Esophagus squamous epithelium (tissue), 5 donors: ENCODE measurements at regions not wholly inside any gene's neighbourhood (a gene's known extent, or its start where the extent isn't known, plus 50 kb on each side); places are given as distances from the start of the nearest gene placed in this dataset.

Experiments used
- DNase-seq: peaks from one replicate; lab custom pipeline; 2025; lab: John Stamatoyannopoulos, UW
- H3K27ac ChIP-seq, 4 donors: fragments of 200-600 bp; sonication (generic); one replicate each; pipeline ENCODE4 v1.5.1; 2016 to 2019; ENCODE audit warnings: mild to moderate bottlenecking in 1 of 4
- H3K27me3 ChIP-seq, 4 donors: fragments of 200-600 bp; sonication (generic); 1 replicate in 3 of 4; 2 replicates in 1 of 4; pipeline versions ENCODE4 v1.5.1 to v1.6.0; 2017 to 2021; ENCODE audit warnings: antibody characterized with exemption in 1 of 4
- H3K36me3 ChIP-seq, 3 donors: fragments of 200-600 bp; sonication (generic); one replicate each; pipeline ENCODE4 v1.5.1; 2016 to 2019
- H3K4me1 ChIP-seq, 3 donors: fragments of 200-600 bp; sonication (generic); one replicate each; pipeline ENCODE4 v1.5.1; 2017 to 2019
- H3K4me3 ChIP-seq, 4 donors: fragments of 200-600 bp; sonication (generic); 1 replicate in 3 of 4; 2 replicates in 1 of 4; pipeline ENCODE4 v1.5.1; 2016 to 2019; ENCODE audit warnings: mild to moderate bottlenecking in 2 of 4, moderate library complexity in 1 of 4
- H3K9me3 ChIP-seq, 3 donors: fragments of 200-600 bp; sonication (generic); one replicate each; pipeline ENCODE4 v1.5.1; 2016 to 2019
- CTCF ChIP-seq, 6 experiments: fragments of 450-650 bp in 4 of 6; fragments of 200-600 bp in 2 of 6; sonication (generic) in 2 of 6; IDR thresholded peaks; one replicate each; pipeline ENCODE4 v1.5.1; 2016 to 2019; ENCODE audit warnings: antibody characterized with exemption in 6 of 6, mild to moderate bottlenecking in 4 of 6, moderate library complexity in 4 of 6
- POLR2A ChIP-seq, 4 donors: fragments of 450-650 bp; IDR thresholded peaks; one replicate each; pipeline ENCODE4 v1.6.1; 2017; ENCODE audit warnings: antibody characterized with exemption in 4 of 4, mild to moderate bottlenecking in 4 of 4, moderate library complexity in 3 of 4
- WGBS, 2 donors: methylation state at CpG; one replicate each; pipeline ENCODE4 v1.1.5; 2018; 5-methylcytosine and 5-hydroxymethylcytosine counted together
- intact Hi-C: fragments of 100-400 bp; cut with DNase I; formaldehyde crosslinking; loops from one replicate; pipeline ENCODE4 v1.15.0; 2022
- donor health status: DM: yes; HTN: yes; CAD: no.

- no peaks in the 10 kb centered on the region for H3K27me3 ChIP-seq
- 86 to 87% methylated on average over 2 of the region's 2 CpGs for WGBS, 2 donors
- no peak overlapping the region for H3K27ac ChIP-seq
- intact Hi-C loops, result no loop called here
- TF ChIP-seq CTCF (IDR thresholded peaks at IDR 0.05), result no peak
- no peak for TF ChIP-seq POLR2A (IDR thresholded peaks at IDR 0.05)
- DNase-seq, result no peak
- H3K4me3 ChIP-seq, result no peak overlapping the region
- H3K9me3 ChIP-seq, result no peaks in the 10 kb centered on the region
- H3K4me1 ChIP-seq, result no peaks in the 10 kb centered on the region
- no peaks in the 10 kb centered on the region for H3K36me3 ChIP-seq
These were observed 1076.1 kb upstream of the CADM2 start for GRCh38 chr3:83882701-83883100.

GRCh38 chr3:83890039-83890762, 1068.6 kb upstream of the CADM2 start:
- no peak overlapping the region for H3K27ac ChIP-seq
- TF ChIP-seq CTCF (IDR thresholded peaks at IDR 0.05) (no peak), POLR2A (IDR thresholded peaks at IDR 0.05) (no peak)
- H3K36me3 ChIP-seq, result no peaks in the 10 kb centered on the region
- no peak overlapping the region for H3K4me3 ChIP-seq
- DNase-seq, result no peak
- WGBS, 2 donors, result 56 to 86% methylated on average over 1 of the region's 1 CpG
- H3K9me3 ChIP-seq, result no peaks in the 10 kb centered on the region
- H3K27me3 ChIP-seq, result no peaks in the 10 kb centered on the region
- intact Hi-C loops, result no loop called here
- H3K4me1 ChIP-seq, result no peaks in the 10 kb centered on the region

- 69 to 76% methylated on average over 2 of the region's 2 CpGs for WGBS, 2 donors
- Histone ChIP-seq H3K4me3 (no peak overlapping the region), H3K4me1 (no peaks in the 10 kb centered on the region), H3K9me3 (no peaks in the 10 kb centered on the region), H3K36me3 (no peaks in the 10 kb centered on the region), H3K27ac (no peak overlapping the region), H3K27me3 (no peaks in the 10 kb centered on the region)
- no peak for DNase-seq
- intact Hi-C loops, result no loop called here
- no peak for TF ChIP-seq POLR2A (IDR thresholded peaks at IDR 0.05)
- TF ChIP-seq CTCF (IDR thresholded peaks at IDR 0.05), result no peak
These were observed 1068.0 kb upstream of the CADM2 start for GRCh38 chr3:83890763-83891135.

- Histone ChIP-seq H3K4me1 (no peaks in the 10 kb centered on the region), H3K27ac (no peak overlapping the region), H3K27me3 (no peaks in the 10 kb centered on the region), H3K9me3 (no peaks in the 10 kb centered on the region), H3K4me3 (no peak overlapping the region), H3K36me3 (no peaks in the 10 kb centered on the region)
- 53 to 77% methylated on average over 2 of the region's 2 CpGs for WGBS, 2 donors
- intact Hi-C loops, result no loop called here
- TF ChIP-seq POLR2A (IDR thresholded peaks at IDR 0.05) (no peak), CTCF (IDR thresholded peaks at IDR 0.05) (no peak)
- no peak for DNase-seq
These were observed 1064.6 kb upstream of the CADM2 start for GRCh38 chr3:83894223-83894622.

- TF ChIP-seq CTCF (IDR thresholded peaks at IDR 0.05) (no peak), POLR2A (IDR thresholded peaks at IDR 0.05) (no peak)
- Histone ChIP-seq H3K9me3 (no peaks in the 10 kb centered on the region), H3K4me1 (no peaks in the 10 kb centered on the region), H3K27ac (no peak overlapping the region), H3K4me3 (no peak overlapping the region), H3K27me3 (no peaks in the 10 kb centered on the region), H3K36me3 (no peaks in the 10 kb centered on the region)
- no peak for DNase-seq
- 27 to 57% methylated on average over 1 of the region's 1 CpG for WGBS, 2 donors
- intact Hi-C loops, result no loop called here
These were observed 1062.9 kb upstream of the CADM2 start for GRCh38 chr3:83895892-83896291.
